ENCODE measurements at regions not wholly inside any gene's neighbourhood (a gene's known extent, or its start where the extent isn't known, plus 50 kb on each side); places are given as distances from the start of the nearest gene placed in this dataset.
"Not testable (repeated sequence)": the region's sequence is repeated elsewhere in the genome, so short reads cannot be mapped to it uniquely, and the experiment has no call there.

- no peak for DNase-seq (ENCODE audit: low read depth, low spot score)
Measured at GRCh38 chr2:226088366-226088674, 688.8 kb downstream of the NYAP2 start.

DNA sequence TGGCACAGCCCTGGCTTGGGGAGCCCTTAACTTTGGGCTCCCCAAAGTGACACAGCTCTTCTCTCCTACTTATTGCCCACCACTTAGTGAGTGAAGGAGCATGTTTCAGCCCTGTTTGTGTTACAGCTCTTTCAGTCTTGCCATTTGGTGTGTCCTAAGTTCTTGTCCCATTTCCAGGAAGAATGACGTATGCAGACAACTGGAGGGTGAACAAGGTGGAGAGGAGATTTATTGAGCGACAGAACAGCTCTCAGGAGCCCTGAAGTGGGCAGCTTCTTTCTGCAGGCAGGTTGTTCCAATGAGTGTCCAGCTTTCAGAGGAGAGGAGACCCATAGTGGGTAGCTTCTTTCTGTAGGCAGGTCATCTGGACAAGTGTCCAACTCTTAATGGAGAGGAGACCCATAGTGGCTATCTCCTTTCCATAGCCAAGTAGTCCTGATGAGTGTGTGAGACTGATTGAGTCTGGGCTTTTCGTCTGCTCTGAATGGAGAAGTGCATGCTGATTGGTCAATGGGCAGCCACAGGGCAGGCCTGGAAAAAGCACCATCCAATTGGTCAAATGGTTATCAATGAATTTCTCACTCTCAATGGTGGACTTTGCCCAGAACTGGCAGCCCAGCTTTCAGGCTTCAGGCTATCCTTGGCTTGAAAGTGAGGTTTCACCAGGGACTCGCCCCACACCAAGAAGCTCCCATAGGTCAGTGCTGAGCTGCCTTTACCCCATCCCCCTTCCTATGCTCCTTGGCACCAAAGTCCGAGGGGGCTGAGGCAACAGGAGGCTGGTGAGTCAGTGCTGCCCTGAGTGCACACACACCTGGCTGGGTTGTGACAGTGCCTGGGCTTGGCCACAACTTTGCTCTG, 688.2 kb downstream of the NYAP2 start:
- DNase-seq (ENCODE audit: low read depth, low spot score): no peak

DNA sequence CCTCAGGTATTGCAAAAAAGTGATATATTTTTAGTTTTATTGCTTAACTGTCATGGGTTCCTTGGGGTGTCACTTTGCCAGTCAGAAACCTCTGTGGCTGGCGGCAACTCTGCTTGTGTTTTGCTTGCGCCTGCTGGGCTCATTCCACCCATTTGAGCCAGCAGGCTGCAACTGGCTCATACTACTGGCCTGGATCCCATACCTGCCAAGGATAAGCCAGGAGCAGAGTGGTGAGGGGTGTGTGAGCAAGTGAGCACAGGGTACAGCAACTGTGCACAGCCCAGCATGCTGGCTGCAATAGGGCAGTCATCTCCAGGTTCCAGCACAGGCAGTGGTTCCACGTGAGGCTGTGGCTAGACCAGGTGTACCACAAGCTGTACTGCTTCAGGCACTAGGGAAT, 687.5 kb downstream of the NYAP2 start:
- DNase-seq (ENCODE audit: low read depth, low spot score): no peak

- DNase-seq (ENCODE audit: low read depth, low spot score): no peak
Measured at GRCh38 chr2:226086190-226086589, 686.7 kb downstream of the NYAP2 start.

DNA sequence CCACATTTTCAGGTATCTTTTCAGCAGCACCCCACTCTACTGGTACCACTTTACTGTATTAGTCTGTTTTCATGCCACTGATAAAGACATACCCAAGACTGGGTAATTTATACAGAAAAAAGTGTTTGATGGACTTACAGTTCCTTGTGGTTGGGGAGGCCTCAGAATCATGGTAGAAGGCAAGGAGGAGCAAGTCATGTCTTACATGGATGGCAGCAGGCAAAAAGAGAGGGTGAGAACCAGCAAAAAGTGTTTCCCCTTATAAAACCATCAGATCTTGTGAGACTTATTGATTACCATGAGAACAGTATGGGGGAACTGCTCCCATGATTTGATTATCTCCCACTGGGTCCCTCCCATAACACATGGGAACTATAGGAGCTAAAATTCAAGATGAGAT, 685.9 kb downstream of the NYAP2 start:
- DNase-seq (ENCODE audit: low read depth, low spot score): not testable (repeated sequence)

- no peak for DNase-seq (ENCODE audit: low read depth, low spot score)
Measured at GRCh38 chr2:226080334-226080733, 680.8 kb downstream of the NYAP2 start.

DNA sequence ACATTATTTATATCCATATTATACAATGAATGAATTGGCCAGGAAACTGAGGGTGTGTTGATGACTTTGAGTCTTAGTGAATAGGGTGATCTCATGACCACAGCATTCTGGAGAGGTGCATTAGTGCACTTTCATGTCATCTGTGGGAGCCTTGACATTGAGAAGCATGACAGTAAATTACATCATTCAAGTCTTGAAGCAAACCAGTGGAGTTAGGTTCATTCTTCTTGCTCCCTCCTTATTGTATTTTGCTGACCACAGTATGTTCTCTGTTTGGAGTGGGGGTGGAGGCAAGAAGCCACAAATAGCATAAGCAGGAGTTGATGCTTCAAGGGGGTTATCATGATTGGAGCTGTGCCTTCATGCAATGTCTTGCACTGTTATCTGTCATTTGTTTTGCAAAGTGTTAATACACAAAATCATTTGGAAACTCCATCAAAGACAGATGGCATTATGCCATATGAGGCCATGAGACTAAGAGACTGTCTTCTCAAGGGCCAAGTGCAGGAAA, 680.2 kb downstream of the NYAP2 start:
- DNase-seq (ENCODE audit: low read depth, low spot score): no peak

GRCh38 chr2:226079196-226079595, 679.7 kb downstream of the NYAP2 start:
- DNase-seq (ENCODE audit: low read depth, low spot score): no peak

DNA sequence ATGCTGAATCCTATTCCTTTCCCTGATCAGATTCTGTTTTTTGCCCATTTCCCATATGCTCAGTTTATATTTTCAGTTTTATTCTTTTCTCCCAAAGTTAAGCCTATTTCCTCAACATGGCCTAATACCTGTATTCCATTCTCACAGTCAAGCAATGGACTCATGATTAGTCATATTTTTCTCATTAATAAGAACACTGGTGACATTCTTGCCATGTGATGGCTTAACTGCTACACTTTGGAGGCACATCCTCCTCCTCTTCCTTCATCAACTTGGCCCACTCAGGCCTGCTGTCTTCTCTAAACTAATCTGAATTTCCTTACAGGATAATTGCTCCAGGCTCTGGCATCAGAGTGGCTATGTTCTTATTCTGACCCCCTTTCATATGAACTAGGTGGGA, 679.2 kb downstream of the NYAP2 start:
- no peak for DNase-seq (ENCODE audit: low read depth, low spot score)

GRCh38 chr2:226077841-226078240, 678.3 kb downstream of the NYAP2 start:
- DNase-seq (ENCODE audit: low read depth, low spot score): no peak

- DNase-seq (ENCODE audit: low read depth, low spot score): no peak
Measured at GRCh38 chr2:226077031-226077430, 677.5 kb downstream of the NYAP2 start.

DNA sequence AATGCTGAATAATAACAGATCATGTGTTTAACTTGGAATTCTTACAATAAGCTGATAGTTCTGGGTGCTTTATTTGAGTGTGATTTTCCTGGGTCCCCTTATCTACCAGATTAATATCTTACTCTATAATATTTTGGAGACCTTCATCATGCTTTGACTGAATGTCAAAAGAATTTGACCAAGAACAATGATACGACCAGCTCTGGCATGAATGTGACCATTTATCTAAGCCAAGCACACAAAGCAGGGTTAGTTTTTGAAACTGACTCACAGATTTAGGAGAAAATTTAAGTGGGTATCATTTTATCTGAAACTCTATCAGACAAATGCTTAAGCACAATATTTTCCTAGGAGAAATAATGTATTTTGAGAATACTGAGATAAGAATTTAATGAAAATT, 677.0 kb downstream of the NYAP2 start:
- DNase-seq (ENCODE audit: low read depth, low spot score): no peak

- DNase-seq (ENCODE audit: low read depth, low spot score): no peak
Measured at GRCh38 chr2:226074391-226074790, 674.9 kb downstream of the NYAP2 start.

GRCh38 chr2:226073496-226074160, 674.1 kb downstream of the NYAP2 start:
- no peak for DNase-seq (ENCODE audit: low read depth, low spot score)

DNA sequence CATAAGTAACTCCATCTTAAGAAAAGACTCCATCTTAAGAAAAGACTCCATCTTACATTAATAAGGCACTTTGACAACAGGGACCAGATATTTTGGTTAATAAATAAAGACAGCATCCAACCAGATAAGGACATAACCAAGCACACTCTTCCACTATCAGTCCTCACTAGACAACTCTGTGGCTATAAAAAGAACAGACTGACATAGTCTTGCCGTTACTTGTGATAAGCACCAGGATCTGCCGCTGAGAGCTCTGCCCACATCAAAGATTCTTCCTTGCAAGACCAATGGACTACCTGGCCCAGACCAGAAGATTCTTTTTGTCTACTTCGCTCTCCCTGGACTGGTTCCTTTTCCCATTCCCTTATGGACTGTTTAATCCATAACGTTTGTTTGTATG, 667.4 kb downstream of the NYAP2 start:
- no peak for DNase-seq (ENCODE audit: low read depth, low spot score)

- DNase-seq (ENCODE audit: low read depth, low spot score): no peak
Measured at GRCh38 chr2:226066391-226066790, 666.9 kb downstream of the NYAP2 start.

DNA sequence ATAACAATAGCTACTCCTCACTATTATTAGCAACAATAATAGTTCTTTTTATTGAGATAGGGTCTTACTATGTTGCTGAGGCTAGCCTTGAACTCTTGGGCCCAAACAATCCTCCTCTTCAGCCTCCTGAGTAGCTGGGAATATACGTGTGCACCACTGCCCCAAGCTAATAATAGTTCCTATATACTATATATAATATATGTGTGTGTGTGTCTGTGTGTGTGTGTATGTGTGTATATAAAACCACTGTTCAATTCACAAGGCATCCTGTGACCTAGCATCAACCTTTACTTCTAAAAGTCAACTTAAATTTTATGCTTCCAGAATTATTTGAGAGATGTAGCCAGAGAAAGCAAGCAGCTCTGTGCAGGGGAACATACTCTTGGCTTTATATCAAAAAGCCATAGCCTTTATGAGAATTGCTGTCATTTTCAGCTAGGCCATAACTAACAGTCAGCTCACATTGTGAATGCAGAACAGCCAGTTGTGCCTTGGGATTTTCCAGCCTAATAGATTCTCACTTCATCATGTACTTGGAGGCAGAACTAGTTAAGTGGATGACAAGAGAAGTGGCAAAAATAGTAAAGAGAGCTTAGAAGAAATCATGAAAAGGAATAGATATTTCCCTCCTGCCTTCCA, 665.5 kb downstream of the NYAP2 start:
- no peak for DNase-seq (ENCODE audit: low read depth, low spot score)

DNA sequence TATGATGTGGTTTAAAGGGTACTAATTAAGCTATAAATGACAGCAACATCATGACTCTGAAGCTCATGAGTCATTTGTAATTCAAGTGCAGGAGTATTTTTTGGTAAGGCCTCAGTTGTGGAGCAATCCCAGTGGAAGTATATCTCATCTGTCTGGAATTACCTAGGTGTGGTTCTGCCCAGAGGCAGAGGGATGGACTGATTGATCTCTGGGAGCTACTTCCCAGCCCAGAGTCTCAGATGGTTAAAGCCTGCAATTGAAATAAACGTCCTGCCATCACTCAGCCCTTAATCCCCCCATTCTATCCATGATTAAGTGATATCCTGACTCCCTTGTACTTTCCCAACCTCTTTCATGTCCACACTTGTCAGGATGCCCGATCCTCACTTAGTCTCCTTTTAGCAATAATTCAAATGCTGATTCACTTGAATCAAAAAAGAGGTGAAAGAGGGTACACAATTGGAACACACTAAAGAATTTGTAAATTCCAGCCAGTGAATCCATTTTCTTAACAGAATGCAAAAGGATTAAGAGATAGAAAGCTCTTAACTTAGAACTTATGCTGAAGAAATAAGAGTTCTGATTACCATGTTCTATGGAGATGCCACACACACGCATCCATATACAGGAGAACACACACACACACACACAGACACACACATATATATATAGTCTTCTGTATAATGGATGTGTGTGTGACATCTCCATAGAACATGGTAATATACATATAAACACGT, 664.4 kb downstream of the NYAP2 start:
- DNase-seq (ENCODE audit: low read depth, low spot score): no peak

DNA sequence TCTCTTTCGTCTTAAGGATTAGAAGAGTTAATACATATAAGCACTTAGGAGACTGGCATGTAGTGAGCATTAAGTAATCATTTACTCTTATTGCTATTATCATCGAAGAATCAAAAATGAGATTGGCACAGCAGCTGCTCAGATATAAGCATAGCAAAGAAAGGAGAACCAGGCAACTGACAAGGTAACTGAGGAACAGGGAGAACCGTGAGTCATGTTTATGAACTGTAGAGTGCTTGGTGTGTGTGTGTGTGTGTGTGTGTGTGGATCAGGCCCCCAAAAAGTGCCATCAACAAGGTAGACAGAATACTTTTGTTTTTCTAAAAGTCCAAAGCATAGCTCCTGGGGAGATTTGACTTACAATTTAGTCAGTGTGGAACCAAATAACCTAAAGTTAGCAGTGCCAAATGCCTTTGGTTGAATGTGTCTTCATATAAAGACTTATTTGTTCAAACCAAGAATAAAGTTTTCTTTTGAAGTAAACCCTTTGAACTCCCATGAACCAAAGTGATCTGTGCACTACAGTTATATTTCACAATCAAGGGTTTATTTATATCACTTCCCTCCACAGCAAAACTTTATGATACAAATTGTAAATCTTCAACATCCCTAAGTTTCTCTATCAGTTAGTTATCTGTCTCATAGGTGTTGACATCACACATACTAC, 660.6 kb downstream of the NYAP2 start:
- DNase-seq (ENCODE audit: low read depth, low spot score): no peak

- no peak for DNase-seq (ENCODE audit: low read depth, low spot score)
Measured at GRCh38 chr2:226057914-226058313, 658.4 kb downstream of the NYAP2 start.

GRCh38 chr2:226057365-226057764, 657.9 kb downstream of the NYAP2 start:
- no peak for DNase-seq (ENCODE audit: low read depth, low spot score)

Measured in activated CD4-positive, CD25-positive, alpha-beta regulatory T cell treated with anti-CD3 and anti-CD28 coated beads, Interleukin-2, amount 50 U/mL, for 16 hours (primary cell).